HG03439 (cell line): ENCODE measurements at regions not wholly inside any gene's neighbourhood (a gene's known extent, or its start where the extent isn't known, plus 50 kb on each side); places are given as distances from the start of the nearest gene placed in this dataset.

Experiments used
- ATAC-seq: cut with Tn5 transposase; IDR thresholded peaks from one replicate; pipeline ENCODE4 v1.9.1; 2021; ENCODE audit warnings: mild to moderate bottlenecking, moderate library complexity; ENCODE audit not compliant: unreplicated experiment

DNA sequence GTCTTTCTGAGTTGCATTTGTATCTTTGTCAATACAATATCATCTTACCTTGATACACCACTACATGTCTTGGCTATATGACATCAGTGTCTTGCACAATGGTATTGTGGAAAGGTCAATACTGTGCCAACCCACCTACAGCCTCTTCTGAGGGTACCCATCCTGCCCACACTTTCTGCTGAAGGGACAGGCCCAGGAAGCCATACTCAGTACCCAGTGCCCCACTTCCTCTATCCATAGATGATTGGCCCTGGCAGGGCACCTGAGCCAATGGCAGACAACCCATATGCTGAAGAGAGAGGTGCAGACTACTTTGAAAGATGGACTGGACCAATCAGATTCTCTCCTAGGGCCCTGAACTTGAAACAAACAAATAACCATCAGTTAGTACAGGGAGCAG is 152.0 kb upstream of the ADO start:
- no peak for ATAC-seq

DNA sequence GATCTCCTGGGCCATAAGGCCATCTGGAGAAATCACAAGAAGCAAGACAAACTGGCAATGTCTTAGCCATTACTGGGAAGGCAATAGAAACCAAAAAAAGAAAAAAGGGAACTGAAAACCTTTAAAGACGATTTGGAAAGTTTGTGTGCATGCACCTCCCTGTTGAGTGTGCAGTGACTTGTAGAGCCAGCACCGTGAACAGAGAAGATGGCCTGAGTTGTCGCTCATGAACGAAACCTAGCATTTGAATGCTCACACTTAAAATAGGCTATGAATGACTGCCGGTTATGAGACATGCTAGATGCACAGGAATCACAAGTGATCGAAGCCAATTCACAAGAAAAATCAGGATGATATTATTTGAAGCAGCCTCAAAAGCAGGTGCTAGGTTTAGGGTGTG is 151.3 kb upstream of the ADO start:
- peak; percentile 82 for ATAC-seq

GRCh38 chr10:62654966-62655336 is 149.6 kb upstream of the ADO start:
- ATAC-seq, result no peak

DNA sequence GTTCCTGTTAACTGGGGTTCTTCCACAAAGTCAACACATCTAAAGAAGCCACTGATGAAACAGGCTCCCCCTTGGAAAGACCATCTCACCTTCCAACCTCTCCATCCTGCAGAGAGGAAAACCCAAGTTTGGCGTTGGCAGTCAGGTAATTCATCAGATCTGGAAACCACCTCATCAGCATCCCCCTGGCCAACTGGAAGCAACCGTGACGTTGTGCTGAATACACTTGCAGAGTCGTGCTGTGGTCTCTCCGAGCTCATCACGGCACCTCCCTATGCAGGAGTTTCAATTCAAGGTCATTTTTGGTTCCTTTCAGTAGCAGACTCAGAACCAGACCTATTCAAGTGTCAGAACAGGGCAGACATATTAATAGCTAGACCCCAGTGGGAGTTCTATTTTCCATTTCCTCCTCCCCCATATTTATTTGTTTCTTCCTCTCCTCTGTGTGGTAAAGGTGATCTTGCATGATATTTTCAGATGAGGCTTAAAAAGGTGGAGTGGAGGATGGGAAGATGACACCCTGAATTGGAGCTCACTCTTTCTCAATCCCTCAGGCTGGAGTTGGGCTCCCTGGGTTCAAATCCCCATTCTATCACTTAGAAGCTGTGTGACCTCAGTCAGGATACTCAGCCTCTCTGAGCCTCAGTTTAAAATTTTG is 149.1 kb upstream of the ADO start:
- ATAC-seq, result peak; percentile 77

DNA sequence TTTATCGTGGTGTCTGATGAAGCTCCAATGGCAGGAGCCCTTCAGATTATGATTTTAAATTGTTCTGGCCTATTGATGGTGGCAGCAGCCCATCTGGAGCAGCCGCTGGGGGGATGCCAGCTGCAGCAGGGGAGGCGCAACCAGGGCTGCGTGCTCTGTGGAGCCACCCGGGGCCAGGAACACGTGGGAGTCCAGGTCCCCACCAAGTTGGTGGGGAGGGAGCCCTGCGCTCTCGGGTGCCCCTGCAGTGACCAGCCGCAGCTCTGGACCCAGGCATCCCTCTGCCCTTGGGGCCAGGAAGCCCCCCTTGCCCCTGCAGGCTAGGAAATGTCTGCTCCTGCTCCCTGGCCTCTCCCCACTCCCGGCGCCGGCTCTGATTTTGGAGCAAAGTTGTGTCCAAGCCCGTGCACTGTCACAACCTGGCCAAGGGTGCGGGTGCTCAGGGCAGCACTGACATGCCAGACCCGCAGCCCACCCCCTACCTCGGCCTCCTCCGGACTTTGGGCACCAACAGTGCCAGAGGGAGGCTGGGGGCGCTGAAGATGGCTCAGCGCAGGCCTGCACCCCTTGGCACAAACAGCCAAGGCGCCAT is 147.2 kb upstream of the ADO start:
- no peak for ATAC-seq

DNA sequence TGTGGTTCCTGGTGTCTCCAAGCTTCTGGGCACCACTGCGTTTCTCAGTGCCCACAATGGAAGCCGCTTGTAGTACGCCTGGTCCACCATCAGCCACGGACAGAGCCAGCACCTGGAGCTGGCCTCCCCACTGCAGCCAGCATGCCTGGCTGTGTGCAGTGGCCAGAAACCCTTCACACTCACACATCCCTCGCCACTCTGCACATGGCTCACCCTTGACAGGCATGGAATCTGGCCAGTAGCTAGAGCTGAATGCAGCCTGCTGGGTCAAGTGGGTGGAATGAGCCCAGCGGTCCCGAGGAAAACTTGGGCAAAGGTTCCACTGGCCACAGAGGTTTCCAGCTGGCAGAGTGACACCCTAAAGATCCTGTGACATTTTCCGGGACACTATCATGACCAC is 146.0 kb upstream of the ADO start:
- ATAC-seq, result no peak

GRCh38 chr10:62661143-62661542 is 143.4 kb upstream of the ADO start:
- ATAC-seq, result no peak

DNA sequence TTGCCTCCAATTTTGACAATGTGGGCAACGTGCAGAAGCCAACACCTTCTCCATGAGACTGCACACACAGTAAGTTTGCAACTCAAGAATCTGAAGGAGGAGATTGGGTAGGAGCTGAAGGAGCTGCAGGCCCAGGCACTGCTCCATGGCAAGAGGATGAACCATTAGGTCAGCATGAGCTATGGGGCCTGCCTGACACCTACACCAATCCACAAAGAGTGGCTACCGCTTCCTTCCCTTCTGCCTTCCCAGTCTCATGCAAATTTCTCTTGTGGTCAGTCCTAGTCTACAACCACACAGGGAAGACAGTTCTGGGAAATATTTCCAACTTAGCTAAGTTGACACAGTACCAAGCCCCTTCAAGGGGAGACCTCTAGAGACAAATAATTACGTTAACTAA is 142.0 kb upstream of the ADO start:
- ATAC-seq, result no peak

DNA sequence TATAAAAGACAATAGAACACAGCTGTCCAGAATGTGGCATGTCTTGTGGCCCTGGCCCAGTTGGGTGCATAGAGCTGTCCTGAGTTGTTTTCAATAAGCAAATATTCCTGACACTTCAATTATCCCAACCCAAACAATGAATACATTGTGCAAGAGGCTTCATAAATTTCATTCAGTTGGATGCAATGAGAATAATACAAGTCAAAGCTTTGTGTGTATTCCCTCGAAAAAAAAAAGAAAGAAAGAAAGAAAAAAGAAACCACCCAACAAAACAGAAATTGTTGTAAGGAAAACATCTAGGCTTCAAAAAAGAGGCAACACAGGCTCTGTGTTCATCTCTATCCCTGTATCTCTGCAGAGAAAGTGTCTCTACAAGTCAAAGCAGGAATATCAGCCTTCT is 138.7 kb upstream of the ADO start:
- no peak for ATAC-seq

DNA sequence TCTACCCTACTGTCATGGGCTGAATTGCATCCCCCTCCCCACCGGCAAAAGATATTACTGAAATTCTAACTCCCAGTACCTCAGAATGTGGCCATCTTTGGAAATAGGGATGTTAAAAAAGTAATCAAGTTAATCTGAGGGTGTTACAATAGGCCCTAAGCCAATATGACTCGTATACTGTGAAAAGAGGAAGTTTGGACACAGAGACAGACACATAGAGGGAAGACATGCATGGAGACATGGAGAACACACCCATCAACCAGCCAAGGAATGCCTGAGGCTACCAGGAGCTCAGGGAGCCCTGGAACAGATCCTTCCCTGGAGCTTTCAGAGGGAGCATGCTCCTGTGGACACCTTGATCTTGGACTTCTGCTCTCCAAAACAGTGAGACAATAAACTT is 138.2 kb upstream of the ADO start:
- ATAC-seq, result no peak

DNA sequence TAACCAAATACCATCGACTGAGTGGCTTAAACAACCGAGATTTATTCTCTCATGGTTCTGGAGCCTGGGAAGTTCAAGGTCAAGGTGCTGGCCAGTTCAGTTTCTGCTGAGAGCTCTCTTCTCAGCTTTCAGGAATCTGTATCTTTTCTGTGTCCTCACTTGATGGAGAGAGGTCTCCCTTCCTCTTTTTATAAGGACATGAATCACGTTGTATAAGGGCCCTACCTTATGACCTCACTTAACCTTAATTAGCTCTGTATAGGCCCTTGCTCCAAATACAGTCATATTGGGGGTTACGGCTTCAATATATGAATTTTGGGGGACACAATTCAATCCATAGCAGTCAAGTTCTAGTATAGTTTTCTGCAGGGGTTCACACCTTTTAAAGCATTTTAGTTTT is 135.2 kb upstream of the ADO start:
- ATAC-seq, result no peak

- ATAC-seq, result no peak
Observed at GRCh38 chr10:62671104-62671503, 133.4 kb upstream of the ADO start.

DNA sequence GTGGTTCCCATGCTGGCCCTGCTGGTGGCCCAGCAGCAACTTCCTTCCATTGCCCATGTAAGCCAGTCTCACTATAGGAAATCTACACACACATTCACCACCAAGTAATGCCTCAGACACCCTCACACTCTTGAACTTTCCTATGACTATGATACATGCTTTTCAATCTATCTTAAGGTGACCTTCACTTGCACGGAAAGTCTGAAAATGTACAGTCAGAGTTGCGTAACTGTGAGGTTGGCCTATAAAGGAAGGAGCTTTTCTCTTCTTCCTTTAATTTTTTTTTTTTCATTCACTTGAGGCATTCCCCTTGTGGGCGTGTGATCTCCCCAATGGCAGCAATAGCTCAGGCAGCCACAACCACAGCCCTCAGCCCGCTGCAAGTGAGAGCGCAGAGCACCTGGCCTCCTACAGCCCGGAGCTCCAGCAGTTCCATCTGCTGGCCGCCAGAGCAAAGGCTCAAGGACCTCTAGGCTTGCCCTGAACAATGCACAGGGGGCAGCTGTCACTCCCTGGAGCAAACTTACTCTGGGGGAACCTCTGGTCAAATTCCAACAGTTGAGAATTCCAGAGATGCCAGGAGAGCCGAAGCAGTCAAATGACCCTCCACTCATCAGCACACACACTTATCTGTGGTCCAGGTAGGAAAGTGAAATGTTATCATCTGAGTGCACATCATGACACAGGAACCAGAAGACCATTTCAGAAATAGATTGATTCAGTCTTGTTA is 123.1 kb upstream of the ADO start:
- ATAC-seq, result peak; percentile 97

- ATAC-seq, result no peak
Observed at GRCh38 chr10:62684911-62685310, 119.6 kb upstream of the ADO start.

- no peak for ATAC-seq
Observed at GRCh38 chr10:62687230-62687748, 117.2 kb upstream of the ADO start.

DNA sequence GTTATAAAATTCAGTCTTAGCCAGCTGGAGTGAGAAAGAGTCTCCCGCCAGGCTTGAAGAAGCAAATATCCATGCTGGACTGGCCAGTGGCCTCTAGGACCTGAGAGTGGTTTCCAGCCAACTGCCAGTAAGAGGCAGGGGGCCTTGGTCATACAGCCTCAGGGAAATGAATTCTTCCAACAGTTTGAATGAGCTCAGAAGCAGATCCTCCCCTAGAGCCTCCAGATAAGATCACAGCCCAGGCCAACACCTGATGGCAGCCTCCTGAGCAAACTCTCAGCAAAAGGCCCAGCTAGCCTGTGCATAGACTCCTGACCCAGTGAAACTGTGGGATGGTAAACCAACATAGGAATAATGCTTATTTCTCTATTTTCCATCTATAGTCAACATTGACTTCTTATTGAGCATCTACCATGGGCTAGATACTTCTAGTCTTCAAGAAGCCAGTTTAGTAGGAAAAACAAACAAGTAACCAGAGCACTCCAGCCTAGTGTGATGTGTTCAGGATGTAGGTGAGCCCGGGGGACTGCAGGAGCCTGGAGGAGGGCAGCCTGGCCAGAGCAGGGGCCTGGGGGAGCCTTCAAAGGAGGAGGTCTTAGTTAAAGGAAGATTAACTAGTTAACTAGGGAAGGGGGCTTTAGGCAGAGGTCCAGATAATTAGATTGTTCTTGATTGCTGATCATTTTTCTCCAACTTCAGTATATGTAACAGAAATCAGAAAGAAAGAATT is 115.4 kb upstream of the ADO start:
- no peak for ATAC-seq

GRCh38 chr10:62689712-62690111 is 114.8 kb upstream of the ADO start:
- no peak for ATAC-seq

GRCh38 chr10:62690703-62691102 is 113.8 kb upstream of the ADO start:
- ATAC-seq, result no peak

- no peak for ATAC-seq
Observed at GRCh38 chr10:62691336-62691735, 113.2 kb upstream of the ADO start.

DNA sequence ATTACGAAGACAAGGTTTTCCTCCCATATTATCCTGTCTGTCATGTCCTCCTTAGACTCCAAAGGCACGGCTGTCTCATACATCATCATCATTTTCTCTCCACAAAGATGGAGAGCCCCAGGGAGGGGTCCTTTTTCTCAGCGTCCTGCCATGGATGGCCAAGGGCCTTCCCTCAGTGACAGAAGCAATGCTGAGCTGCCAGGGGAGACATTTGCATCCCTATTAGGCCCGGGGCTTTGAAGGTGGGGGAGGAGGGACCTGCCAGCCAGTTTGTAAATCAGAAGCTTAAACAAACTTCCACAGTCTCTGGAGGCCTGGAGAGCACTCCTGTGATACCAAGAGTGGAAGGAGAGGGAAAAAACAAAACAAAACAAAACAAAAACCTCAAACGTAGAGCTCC is 112.4 kb upstream of the ADO start:
- no peak for ATAC-seq

- no peak for ATAC-seq
Observed at GRCh38 chr10:62693306-62693705, 111.2 kb upstream of the ADO start.
